ENCODE measurements at regions not wholly inside any gene's neighbourhood (a gene's known extent, or its start where the extent isn't known, plus 50 kb on each side); places are given as distances from the start of the nearest gene placed in this dataset.

- H3K36me3 Mint-ChIP-seq, result no peaks in the 10 kb centered on the region
- no peak overlapping the region for H3K27ac Mint-ChIP-seq
- H3K4me3 Mint-ChIP-seq, result no peak overlapping the region
- H3K9me3 Mint-ChIP-seq, result no peaks in the 10 kb centered on the region
- no peaks in the 10 kb centered on the region for H3K4me1 Mint-ChIP-seq
- ATAC-seq (no peak), DNase-seq (ENCODE audit: low spot score in 2 of 2) (no peak)
These were observed 295.2 kb downstream of the SLC16A7 start for GRCh38 chr12:59890896-59891579.

- DNase-seq (ENCODE audit: low spot score in 2 of 2) (no peak), ATAC-seq (no peak)
- no peaks in the 10 kb centered on the region for H3K36me3 Mint-ChIP-seq
- H3K4me1 Mint-ChIP-seq, result no peaks in the 10 kb centered on the region
- no peak overlapping the region for H3K27ac Mint-ChIP-seq
- peaks cover 2% of the 10 kb centered on the region for H3K9me3 Mint-ChIP-seq
- no peak overlapping the region for H3K4me3 Mint-ChIP-seq
These were observed 299.4 kb downstream of the SLC16A7 start for GRCh38 chr12:59895166-59895775.

- H3K4me1 Mint-ChIP-seq, result no peaks in the 10 kb centered on the region
- peaks cover 5% of the 10 kb centered on the region for H3K9me3 Mint-ChIP-seq
- ATAC-seq, result no peak
- DNase-seq (ENCODE audit: low spot score in 2 of 2), result no peak
- no peak overlapping the region for H3K4me3 Mint-ChIP-seq
- no peaks in the 10 kb centered on the region for H3K36me3 Mint-ChIP-seq
- no peak overlapping the region for H3K27ac Mint-ChIP-seq
These were observed 309.2 kb downstream of the SLC16A7 start for GRCh38 chr12:59904874-59905521.

- H3K36me3 Mint-ChIP-seq, result no peaks in the 10 kb centered on the region
- H3K4me1 Mint-ChIP-seq, result no peaks in the 10 kb centered on the region
- H3K27ac Mint-ChIP-seq, result no peak overlapping the region
- no peak for DNase-seq (ENCODE audit: low spot score in 2 of 2)
- H3K9me3 Mint-ChIP-seq, result peaks cover 2% of the 10 kb centered on the region
- no peak overlapping the region for H3K4me3 Mint-ChIP-seq
- no peak for ATAC-seq
These were observed 315.7 kb downstream of the SLC16A7 start for GRCh38 chr12:59911516-59911915.

- Mint-ChIP-seq H3K4me3 (no peak overlapping the region), H3K9me3 (peaks cover 3% of the 10 kb centered on the region), H3K4me1 (no peaks in the 10 kb centered on the region), H3K36me3 (no peaks in the 10 kb centered on the region), H3K27ac (no peak overlapping the region)
- DNase-seq (ENCODE audit: low spot score in 2 of 2) (no peak), ATAC-seq (no peak)
These were observed 321.2 kb downstream of the SLC16A7 start for GRCh38 chr12:59916988-59917387.

- no peak overlapping the region for H3K4me3 Mint-ChIP-seq
- H3K36me3 Mint-ChIP-seq, result no peaks in the 10 kb centered on the region
- DNase-seq (ENCODE audit: low spot score in 2 of 2) (no peak), ATAC-seq (no peak)
- peaks cover 5% of the 10 kb centered on the region for H3K9me3 Mint-ChIP-seq
- H3K27ac Mint-ChIP-seq, result no peak overlapping the region
- no peaks in the 10 kb centered on the region for H3K4me1 Mint-ChIP-seq
These were observed 331.2 kb downstream of the SLC16A7 start for GRCh38 chr12:59927032-59927431.

- H3K36me3 Mint-ChIP-seq, result no peaks in the 10 kb centered on the region
- H3K9me3 Mint-ChIP-seq, result peaks cover 6% of the 10 kb centered on the region
- no peaks in the 10 kb centered on the region for H3K4me1 Mint-ChIP-seq
These were observed 332.6 kb downstream of the SLC16A7 start for GRCh38 chr12:59928416-59928815.

GRCh38 chr12:59929110-59929509 is 333.3 kb downstream of the SLC16A7 start:
- no peak overlapping the region for H3K4me3 Mint-ChIP-seq
- DNase-seq (ENCODE audit: low spot score in 2 of 2), result no peak
- no peaks in the 10 kb centered on the region for H3K4me1 Mint-ChIP-seq
- H3K27ac Mint-ChIP-seq, result no peak overlapping the region
- ATAC-seq, result no peak
- no peaks in the 10 kb centered on the region for H3K36me3 Mint-ChIP-seq
- peaks cover 6% of the 10 kb centered on the region for H3K9me3 Mint-ChIP-seq

More at GRCh38 chr12:59928416-59928815, 332.6 kb downstream of the SLC16A7 start:
- no peak overlapping the region for H3K27ac Mint-ChIP-seq
- ATAC-seq (peak; percentile 16), DNase-seq (ENCODE audit: low spot score in 2 of 2) (no peak)
- no peak overlapping the region for H3K4me3 Mint-ChIP-seq

- ATAC-seq, result no peak
- DNase-seq (ENCODE audit: low spot score in 2 of 2), result no peak
- H3K36me3 Mint-ChIP-seq, result no peaks in the 10 kb centered on the region
- no peak overlapping the region for H3K27ac Mint-ChIP-seq
- H3K9me3 Mint-ChIP-seq, result peaks cover 9% of the 10 kb centered on the region
- no peak overlapping the region for H3K4me3 Mint-ChIP-seq
- no peaks in the 10 kb centered on the region for H3K4me1 Mint-ChIP-seq
These were observed 338.7 kb downstream of the SLC16A7 start for GRCh38 chr12:59934486-59934885.

GRCh38 chr12:59936534-59936933 is 340.7 kb downstream of the SLC16A7 start:
- Mint-ChIP-seq H3K36me3 (no peaks in the 10 kb centered on the region), H3K27ac (no peak overlapping the region), H3K9me3 (peaks cover 9% of the 10 kb centered on the region), H3K4me3 (no peak overlapping the region), H3K4me1 (no peaks in the 10 kb centered on the region)
- ATAC-seq, result no peak
- DNase-seq (ENCODE audit: low spot score in 2 of 2), result no peak

- Mint-ChIP-seq H3K36me3 (no peaks in the 10 kb centered on the region), H3K9me3 (peaks cover 5% of the 10 kb centered on the region), H3K4me3 (no peak overlapping the region), H3K4me1 (no peaks in the 10 kb centered on the region), H3K27ac (no peak overlapping the region)
- DNase-seq (ENCODE audit: low spot score in 2 of 2), result no peak
- no peak for ATAC-seq
These were observed 341.3 kb downstream of the SLC16A7 start for GRCh38 chr12:59937148-59937547.

- DNase-seq (ENCODE audit: low spot score in 2 of 2) (no peak), ATAC-seq (no peak)
- H3K9me3 Mint-ChIP-seq, result peaks cover 5% of the 10 kb centered on the region
- no peak overlapping the region for H3K27ac Mint-ChIP-seq
- no peaks in the 10 kb centered on the region for H3K4me1 Mint-ChIP-seq
- H3K36me3 Mint-ChIP-seq, result no peaks in the 10 kb centered on the region
- H3K4me3 Mint-ChIP-seq, result no peak overlapping the region
These were observed 342.5 kb downstream of the SLC16A7 start for GRCh38 chr12:59938190-59938962.

GRCh38 chr12:59940631-59941342 is 345.0 kb downstream of the SLC16A7 start:
- Mint-ChIP-seq H3K9me3 (peaks cover 2% of the 10 kb centered on the region), H3K36me3 (no peaks in the 10 kb centered on the region), H3K4me3 (no peak overlapping the region), H3K27ac (no peak overlapping the region), H3K4me1 (no peaks in the 10 kb centered on the region)
- DNase-seq (ENCODE audit: low spot score in 2 of 2), result no peak
- ATAC-seq, result no peak

- Mint-ChIP-seq H3K9me3 (peaks cover 2% of the 10 kb centered on the region), H3K4me1 (no peaks in the 10 kb centered on the region), H3K27ac (no peak overlapping the region), H3K36me3 (no peaks in the 10 kb centered on the region), H3K4me3 (no peak overlapping the region)
- ATAC-seq (no peak), DNase-seq (ENCODE audit: low spot score in 2 of 2) (no peak)
These were observed 345.6 kb downstream of the SLC16A7 start for GRCh38 chr12:59941461-59941860.

GRCh38 chr12:59944177-59944576 is 348.3 kb downstream of the SLC16A7 start:
- no peak overlapping the region for H3K4me3 Mint-ChIP-seq
- peaks cover 5% of the 10 kb centered on the region for H3K9me3 Mint-ChIP-seq
- H3K27ac Mint-ChIP-seq, result no peak overlapping the region
- DNase-seq (ENCODE audit: low spot score in 2 of 2) (no peak), ATAC-seq (no peak)
- no peaks in the 10 kb centered on the region for H3K4me1 Mint-ChIP-seq
- H3K36me3 Mint-ChIP-seq, result no peaks in the 10 kb centered on the region
